HepG2 (cell line): ENCODE measurements at regions not wholly inside any gene's neighbourhood (a gene's known extent, or its start where the extent isn't known, plus 50 kb on each side); places are given as distances from the start of the nearest gene placed in this dataset.

Experiments
- AGO2 ChIP-seq: fragments of 200-400 bp; formaldehyde crosslinking; optimal IDR thresholded peaks from 2 replicates; pipeline ENCODE3; 2017; ENCODE audit warnings: mild to moderate bottlenecking, low read depth, low read length, moderate library complexity
- KAT8 ChIP-seq: IDR thresholded peaks from 2 replicates; pipeline ENCODE4 v1.6.1; 2016; ENCODE audit warnings: missing genetic modification reagents, missing compliant biosample characterization
- RARA ChIP-seq: IDR thresholded peaks from 2 replicates; pipeline ENCODE4 v1.6.1; 2016; ENCODE audit warnings: missing genetic modification reagents, missing compliant biosample characterization
- SRY ChIP-seq: sonication (generic); formaldehyde crosslinking; IDR thresholded peaks from 2 replicates; pipeline ENCODE4 v1.8.0; 2022; ENCODE audit warnings: mild to moderate bottlenecking, missing genetic modification reagents
- ZIK1 ChIP-seq: sonication (generic); formaldehyde crosslinking; IDR thresholded peaks from 2 replicates; pipeline ENCODE4 v1.5.0; 2020; ENCODE audit warnings: mild to moderate bottlenecking, low read depth, missing genetic modification reagents, borderline replicate concordance
- ZNF337 ChIP-seq: sonication (generic); formaldehyde crosslinking; IDR thresholded peaks from 2 replicates; pipeline ENCODE4 v1.5.1; 2020; ENCODE audit warnings: missing genetic modification reagents, low read depth, mild to moderate bottlenecking, borderline replicate concordance
- TF ChIP-seq, protein P1 (sequence below): sonication (generic); formaldehyde crosslinking; IDR thresholded peaks from 2 replicates; pipeline ENCODE4 v1.8.1; 2022; ENCODE audit warnings: mild to moderate bottlenecking, missing genetic modification reagents
- TF ChIP-seq, protein P2 (sequence below): sonication (generic); formaldehyde crosslinking; IDR thresholded peaks from 2 replicates; pipeline ENCODE4 v1.5.1; 2020; ENCODE audit warnings: mild to moderate bottlenecking, missing genetic modification reagents, borderline replicate concordance
- TF ChIP-seq, protein P3 (sequence below): IDR thresholded peaks from 2 replicates; pipeline ENCODE4 v1.6.1; 2016; ENCODE audit warnings: low read depth
- TF ChIP-seq, protein P4 (sequence below): sonication (generic); formaldehyde crosslinking; IDR thresholded peaks from 2 replicates; pipeline ENCODE4 v1.4.0; 2020; ENCODE audit warnings: missing genetic modification reagents

DNA sequence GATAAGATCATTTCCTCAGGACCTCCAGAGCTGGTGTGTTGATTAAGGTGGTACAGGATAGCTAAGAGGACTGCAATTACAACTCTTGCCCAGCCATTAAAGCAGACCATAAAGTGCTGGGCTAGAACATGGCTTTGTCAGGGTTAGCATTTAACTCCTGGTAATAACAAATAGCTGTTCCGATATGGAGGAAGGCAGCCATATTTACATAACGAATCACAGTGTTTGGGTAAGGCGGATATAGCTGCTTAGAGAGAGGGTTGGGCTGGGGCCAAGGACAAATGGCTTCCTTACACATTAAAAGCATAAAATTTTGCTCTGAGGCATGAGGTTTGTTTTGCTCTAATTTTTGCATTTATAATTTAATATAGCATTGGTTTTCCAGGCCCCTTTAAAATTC is 297.7 kb upstream of the DDHD1 start (continued):
- TF ChIP-seq, protein P1, sequence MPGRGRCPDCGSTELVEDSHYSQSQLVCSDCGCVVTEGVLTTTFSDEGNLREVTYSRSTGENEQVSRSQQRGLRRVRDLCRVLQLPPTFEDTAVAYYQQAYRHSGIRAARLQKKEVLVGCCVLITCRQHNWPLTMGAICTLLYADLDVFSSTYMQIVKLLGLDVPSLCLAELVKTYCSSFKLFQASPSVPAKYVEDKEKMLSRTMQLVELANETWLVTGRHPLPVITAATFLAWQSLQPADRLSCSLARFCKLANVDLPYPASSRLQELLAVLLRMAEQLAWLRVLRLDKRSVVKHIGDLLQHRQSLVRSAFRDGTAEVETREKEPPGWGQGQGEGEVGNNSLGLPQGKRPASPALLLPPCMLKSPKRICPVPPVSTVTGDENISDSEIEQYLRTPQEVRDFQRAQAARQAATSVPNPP (CRISPR knock-in tag) = no peak
- TF ChIP-seq, protein P2, sequence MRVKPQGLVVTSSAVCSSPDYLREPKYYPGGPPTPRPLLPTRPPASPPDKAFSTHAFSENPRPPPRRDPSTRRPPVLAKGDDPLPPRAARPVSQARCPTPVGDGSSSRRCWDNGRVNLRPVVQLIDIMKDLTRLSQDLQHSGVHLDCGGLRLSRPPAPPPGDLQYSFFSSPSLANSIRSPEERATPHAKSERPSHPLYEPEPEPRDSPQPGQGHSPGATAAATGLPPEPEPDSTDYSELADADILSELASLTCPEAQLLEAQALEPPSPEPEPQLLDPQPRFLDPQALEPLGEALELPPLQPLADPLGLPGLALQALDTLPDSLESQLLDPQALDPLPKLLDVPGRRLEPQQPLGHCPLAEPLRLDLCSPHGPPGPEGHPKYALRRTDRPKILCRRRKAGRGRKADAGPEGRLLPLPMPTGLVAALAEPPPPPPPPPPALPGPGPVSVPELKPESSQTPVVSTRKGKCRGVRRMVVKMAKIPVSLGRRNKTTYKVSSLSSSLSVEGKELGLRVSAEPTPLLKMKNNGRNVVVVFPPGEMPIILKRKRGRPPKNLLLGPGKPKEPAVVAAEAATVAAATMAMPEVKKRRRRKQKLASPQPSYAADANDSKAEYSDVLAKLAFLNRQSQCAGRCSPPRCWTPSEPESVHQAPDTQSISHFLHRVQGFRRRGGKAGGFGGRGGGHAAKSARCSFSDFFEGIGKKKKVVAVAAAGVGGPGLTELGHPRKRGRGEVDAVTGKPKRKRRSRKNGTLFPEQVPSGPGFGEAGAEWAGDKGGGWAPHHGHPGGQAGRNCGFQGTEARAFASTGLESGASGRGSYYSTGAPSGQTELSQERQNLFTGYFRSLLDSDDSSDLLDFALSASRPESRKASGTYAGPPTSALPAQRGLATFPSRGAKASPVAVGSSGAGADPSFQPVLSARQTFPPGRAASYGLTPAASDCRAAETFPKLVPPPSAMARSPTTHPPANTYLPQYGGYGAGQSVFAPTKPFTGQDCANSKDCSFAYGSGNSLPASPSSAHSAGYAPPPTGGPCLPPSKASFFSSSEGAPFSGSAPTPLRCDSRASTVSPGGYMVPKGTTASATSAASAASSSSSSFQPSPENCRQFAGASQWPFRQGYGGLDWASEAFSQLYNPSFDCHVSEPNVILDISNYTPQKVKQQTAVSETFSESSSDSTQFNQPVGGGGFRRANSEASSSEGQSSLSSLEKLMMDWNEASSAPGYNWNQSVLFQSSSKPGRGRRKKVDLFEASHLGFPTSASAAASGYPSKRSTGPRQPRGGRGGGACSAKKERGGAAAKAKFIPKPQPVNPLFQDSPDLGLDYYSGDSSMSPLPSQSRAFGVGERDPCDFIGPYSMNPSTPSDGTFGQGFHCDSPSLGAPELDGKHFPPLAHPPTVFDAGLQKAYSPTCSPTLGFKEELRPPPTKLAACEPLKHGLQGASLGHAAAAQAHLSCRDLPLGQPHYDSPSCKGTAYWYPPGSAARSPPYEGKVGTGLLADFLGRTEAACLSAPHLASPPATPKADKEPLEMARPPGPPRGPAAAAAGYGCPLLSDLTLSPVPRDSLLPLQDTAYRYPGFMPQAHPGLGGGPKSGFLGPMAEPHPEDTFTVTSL (CRISPR knock-in tag) = peak; percentile 58; the same call in 1 of the 2 replicates
- peak; percentile 95 for TF ChIP-seq RARA (CRISPR knock-in tag)
- 0 out of 2 replicates have a peak, but pooled peaks have one; percentile 34 for TF ChIP-seq KAT8
- TF ChIP-seq, protein P3, sequence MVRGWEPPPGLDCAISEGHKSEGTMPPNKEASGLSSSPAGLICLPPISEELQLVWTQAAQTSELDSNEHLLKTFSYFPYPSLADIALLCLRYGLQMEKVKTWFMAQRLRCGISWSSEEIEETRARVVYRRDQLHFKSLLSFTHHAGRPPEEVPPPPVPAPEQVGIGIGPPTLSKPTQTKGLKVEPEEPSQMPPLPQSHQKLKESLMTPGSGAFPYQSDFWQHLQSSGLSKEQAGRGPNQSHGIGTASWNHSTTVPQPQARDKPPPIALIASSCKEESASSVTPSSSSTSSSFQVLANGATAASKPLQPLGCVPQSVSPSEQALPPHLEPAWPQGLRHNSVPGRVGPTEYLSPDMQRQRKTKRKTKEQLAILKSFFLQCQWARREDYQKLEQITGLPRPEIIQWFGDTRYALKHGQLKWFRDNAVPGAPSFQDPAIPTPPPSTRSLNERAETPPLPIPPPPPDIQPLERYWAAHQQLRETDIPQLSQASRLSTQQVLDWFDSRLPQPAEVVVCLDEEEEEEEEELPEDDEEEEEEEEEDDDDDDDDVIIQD (CRISPR knock-in tag) = peak; percentile 94
- TF ChIP-seq SRY (CRISPR knock-in tag) = no peak
- no peak for TF ChIP-seq ZIK1
- TF ChIP-seq AGO2 = no peak
- TF ChIP-seq, protein P4, sequence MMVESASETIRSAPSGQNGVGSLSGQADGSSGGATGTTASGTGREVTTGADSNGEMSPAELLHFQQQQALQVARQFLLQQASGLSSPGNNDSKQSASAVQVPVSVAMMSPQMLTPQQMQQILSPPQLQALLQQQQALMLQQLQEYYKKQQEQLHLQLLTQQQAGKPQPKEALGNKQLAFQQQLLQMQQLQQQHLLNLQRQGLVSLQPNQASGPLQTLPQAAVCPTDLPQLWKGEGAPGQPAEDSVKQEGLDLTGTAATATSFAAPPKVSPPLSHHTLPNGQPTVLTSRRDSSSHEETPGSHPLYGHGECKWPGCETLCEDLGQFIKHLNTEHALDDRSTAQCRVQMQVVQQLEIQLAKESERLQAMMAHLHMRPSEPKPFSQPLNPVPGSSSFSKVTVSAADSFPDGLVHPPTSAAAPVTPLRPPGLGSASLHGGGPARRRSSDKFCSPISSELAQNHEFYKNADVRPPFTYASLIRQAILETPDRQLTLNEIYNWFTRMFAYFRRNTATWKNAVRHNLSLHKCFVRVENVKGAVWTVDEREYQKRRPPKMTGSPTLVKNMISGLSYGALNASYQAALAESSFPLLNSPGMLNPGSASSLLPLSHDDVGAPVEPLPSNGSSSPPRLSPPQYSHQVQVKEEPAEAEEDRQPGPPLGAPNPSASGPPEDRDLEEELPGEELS (CRISPR knock-in tag) = peak; percentile 66
- TF ChIP-seq ZNF337 (CRISPR knock-in tag) = no peak
